ENCODE measurements at regions not wholly inside any gene's neighbourhood (a gene's known extent, or its start where the extent isn't known, plus 50 kb on each side); places are given as distances from the start of the nearest gene placed in this dataset.

GRCh38 chr18:1244397-1245122 lies 339.9 kb downstream of the ADCYAP1 start:
- Histone ChIP-seq H3K4me1 (no peaks in the 10 kb centered on the region), H3K27me3 (no peaks in the 10 kb centered on the region), H3K36me3 (no peaks in the 10 kb centered on the region), H3K9me3 (no peaks in the 10 kb centered on the region), H3K27ac (no peak overlapping the region), H3K4me3 (no peak overlapping the region)
- no peak for DNase-seq (ENCODE audit: low spot score)
- TF ChIP-seq CTCF (IDR thresholded peaks at IDR 0.05), result no peak

GRCh38 chr18:1246827-1247226 lies 342.2 kb downstream of the ADCYAP1 start:
- TF ChIP-seq CTCF (IDR thresholded peaks at IDR 0.05), result no peak
- no peak overlapping the region for H3K4me3 ChIP-seq
- DNase-seq (ENCODE audit: low spot score), result no peak
- no peaks in the 10 kb centered on the region for H3K4me1 ChIP-seq
- H3K27me3 ChIP-seq, result no peaks in the 10 kb centered on the region
- no peaks in the 10 kb centered on the region for H3K36me3 ChIP-seq
- no peaks in the 10 kb centered on the region for H3K9me3 ChIP-seq
- no peak overlapping the region for H3K27ac ChIP-seq

GRCh38 chr18:1252534-1252933 lies 347.9 kb downstream of the ADCYAP1 start:
- H3K4me3 ChIP-seq, result no peak overlapping the region
- no peaks in the 10 kb centered on the region for H3K27me3 ChIP-seq
- no peak for TF ChIP-seq CTCF (IDR thresholded peaks at IDR 0.05)
- no peak for DNase-seq (ENCODE audit: low spot score)
- H3K36me3 ChIP-seq, result no peaks in the 10 kb centered on the region
- no peaks in the 10 kb centered on the region for H3K4me1 ChIP-seq
- no peak overlapping the region for H3K27ac ChIP-seq
- H3K9me3 ChIP-seq, result no peaks in the 10 kb centered on the region

- TF ChIP-seq CTCF (IDR thresholded peaks at IDR 0.05), result no peak
- Histone ChIP-seq H3K27ac (no peak overlapping the region), H3K9me3 (no peaks in the 10 kb centered on the region), H3K4me1 (no peaks in the 10 kb centered on the region), H3K27me3 (no peaks in the 10 kb centered on the region), H3K4me3 (no peak overlapping the region), H3K36me3 (no peaks in the 10 kb centered on the region)
- DNase-seq (ENCODE audit: low spot score), result no peak
Measured at GRCh38 chr18:1252936-1253335, 348.3 kb downstream of the ADCYAP1 start.

- H3K27me3 ChIP-seq, result no peaks in the 10 kb centered on the region
- no peaks in the 10 kb centered on the region for H3K9me3 ChIP-seq
- H3K4me3 ChIP-seq, result no peak overlapping the region
- H3K4me1 ChIP-seq, result no peaks in the 10 kb centered on the region
- no peaks in the 10 kb centered on the region for H3K36me3 ChIP-seq
- H3K27ac ChIP-seq, result no peak overlapping the region
- no peak for TF ChIP-seq CTCF (IDR thresholded peaks at IDR 0.05)
- no peak for DNase-seq (ENCODE audit: low spot score)
Measured at GRCh38 chr18:1253827-1254226, 349.2 kb downstream of the ADCYAP1 start.

GRCh38 chr18:1261054-1261453 lies 356.4 kb downstream of the ADCYAP1 start:
- DNase-seq (ENCODE audit: low spot score), result no peak
- Histone ChIP-seq H3K27me3 (no peaks in the 10 kb centered on the region), H3K4me3 (no peak overlapping the region), H3K9me3 (peaks cover 0 to 18% of the 10 kb centered on the region in 2 donors), H3K4me1 (no peaks in the 10 kb centered on the region), H3K36me3 (no peaks in the 10 kb centered on the region), H3K27ac (no peak overlapping the region)
- TF ChIP-seq CTCF (IDR thresholded peaks at IDR 0.05), result no peak
